Activated CD4-positive, alpha-beta T cell treated with anti-CD3 and anti-CD28 coated beads for 36 hours (primary cell): ENCODE measurements at regions not wholly inside any gene's neighbourhood (a gene's known extent, or its start where the extent isn't known, plus 50 kb on each side); places are given as distances from the start of the nearest gene placed in this dataset.
"Not testable (repeated sequence)": the region's sequence is repeated elsewhere in the genome, so short reads cannot be mapped to it uniquely, and the experiment has no call there.

ENCODE experiments used
- ATAC-seq: fragments of 200-7000 bp; cut with Tn5 transposase; one replicate; pipeline ENCODE4 v1.10.0; 2021; ENCODE audit warnings: mild to moderate bottlenecking, moderate library complexity
- CTCF ChIA-PET: fragments of 350-600 bp; sonication (Branson Sonifier 250); formaldehyde crosslinking; loops from one replicate; lab custom pipeline; 2021; ENCODE audit warnings: antibody characterized with exemption; lab: Charles Lee
- POLR2A ChIA-PET: fragments of 350-600 bp; sonication (Branson Sonifier 250); formaldehyde crosslinking; loops from one replicate; lab custom pipeline; 2021; ENCODE audit warnings: antibody characterized with exemption, inconsistent platforms; lab: Charles Lee
- DNase-seq: peaks from one replicate; pipeline ENCODE4 v3.0.0-alpha.2; 2020
- H3K27ac Mint-ChIP-seq: one replicate; pipeline ENCODE4 v1.8.0; 2021; ENCODE audit warnings: mixed read lengths
- H3K27me3 Mint-ChIP-seq: one replicate; pipeline ENCODE4 v1.8.0; 2021; ENCODE audit warnings: mixed read lengths
- H3K36me3 Mint-ChIP-seq: one replicate; pipeline ENCODE4 v1.8.0; 2021; ENCODE audit warnings: low read depth, mixed read lengths
- H3K4me1 Mint-ChIP-seq: one replicate; pipeline ENCODE4 v1.8.0; 2021; ENCODE audit warnings: mixed read lengths
- H3K4me3 Mint-ChIP-seq: one replicate; pipeline ENCODE4 v1.8.0; 2021; ENCODE audit warnings: mild to moderate bottlenecking, moderate library complexity, mixed read lengths
- H3K9me3 Mint-ChIP-seq: one replicate; pipeline ENCODE4 v1.8.0; 2021; ENCODE audit warnings: low read depth, mixed read lengths
- intact Hi-C, 2 experiments: fragments of 100-400 bp; cut with DNase I in 1 of 2; cut with micrococcal nuclease in 1 of 2; formaldehyde crosslinking; loops; one replicate each; pipeline versions ENCODE4 v1.14.2 to v1.15.1; 2022 to 2024; cut with DNase I, micrococcal nuclease

DNA sequence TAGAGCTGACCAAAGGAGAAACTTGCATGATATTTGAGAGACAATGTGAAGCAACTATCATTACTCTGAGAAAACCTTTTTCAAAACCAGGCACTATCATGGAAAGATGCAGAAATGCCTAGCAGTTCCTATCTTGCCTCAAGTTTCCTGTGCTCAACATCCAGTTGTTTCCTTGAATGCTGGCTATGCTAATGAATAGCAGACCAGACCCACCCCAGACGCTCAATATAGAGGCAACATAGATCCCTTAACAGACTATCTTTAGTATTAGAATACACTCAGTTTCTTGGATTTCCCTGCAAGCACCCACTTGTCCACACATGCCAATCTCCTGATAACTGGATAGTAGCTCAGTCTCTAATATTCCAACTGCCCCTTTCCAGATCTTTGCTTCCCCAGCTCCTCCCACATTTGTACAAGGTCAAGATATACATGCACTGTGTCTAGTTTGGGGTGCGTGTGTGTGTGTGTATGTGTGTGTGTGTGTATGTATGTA is 93.3 kb upstream of the PCSK5 start:
- no peaks in the 10 kb centered on the region for H3K4me1 Mint-ChIP-seq
- no peaks in the 10 kb centered on the region for H3K36me3 Mint-ChIP-seq
- POLR2A ChIA-PET, result no interaction called here
- H3K4me3 Mint-ChIP-seq, result no peak overlapping the region
- DNase-seq, result no peak
- no peak overlapping the region for H3K27ac Mint-ChIP-seq
- peaks cover 15% of the 10 kb centered on the region for H3K27me3 Mint-ChIP-seq
- CTCF ChIA-PET, result no interaction called here
- intact Hi-C loops, result no loop called here
- H3K9me3 Mint-ChIP-seq, result no peaks in the 10 kb centered on the region
- no peak for ATAC-seq

DNA sequence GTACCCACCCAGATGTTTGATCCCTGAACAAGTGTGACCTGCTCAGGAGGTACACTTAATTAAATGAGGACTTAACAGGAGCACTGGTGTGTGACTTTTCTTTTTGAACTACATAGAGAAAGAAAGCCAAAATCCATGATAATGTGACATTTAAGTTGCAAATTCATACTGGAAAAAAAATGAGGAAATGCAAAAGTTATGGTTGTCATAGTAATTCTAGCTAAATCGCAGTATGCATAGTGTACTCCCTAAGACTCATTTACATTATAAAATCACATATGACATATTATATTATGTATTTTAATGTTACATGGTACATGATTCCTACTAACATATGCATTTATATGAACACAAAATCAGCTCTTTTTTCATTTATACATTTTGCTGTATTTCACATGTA is 92.0 kb upstream of the PCSK5 start:
- intact Hi-C loops, result no loop called here
- POLR2A ChIA-PET, result no interaction called here
- Mint-ChIP-seq H3K9me3 (no peaks in the 10 kb centered on the region), H3K27me3 (peaks cover 15% of the 10 kb centered on the region), H3K4me3 (no peak overlapping the region), H3K27ac (no peak overlapping the region), H3K36me3 (no peaks in the 10 kb centered on the region), H3K4me1 (no peaks in the 10 kb centered on the region)
- ATAC-seq, result no peak
- CTCF ChIA-PET, result no interaction called here
- DNase-seq, result no peak

DNA sequence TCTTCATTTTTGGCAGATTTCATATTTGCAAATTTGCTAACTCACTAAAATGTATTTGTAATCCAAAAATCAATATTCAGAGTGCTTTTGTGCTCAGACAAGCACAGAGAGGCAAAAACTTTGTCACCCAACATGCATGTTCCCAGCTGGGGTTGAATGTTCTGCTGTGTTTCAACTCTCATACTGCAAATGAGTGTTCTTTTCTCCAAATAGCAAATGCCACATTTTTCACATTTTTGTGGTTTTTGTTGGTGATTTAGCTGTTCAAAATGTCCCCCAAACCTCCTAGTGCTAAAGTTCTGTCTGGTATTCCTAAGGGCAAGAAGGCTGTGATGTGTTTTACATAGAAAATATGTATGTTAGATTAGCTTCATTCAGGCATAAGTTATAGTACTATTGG is 87.3 kb upstream of the PCSK5 start:
- intact Hi-C loops, result no loop called here
- DNase-seq, result no peak
- POLR2A ChIA-PET, result no interaction called here
- H3K27me3 Mint-ChIP-seq, result peaks cover 5% of the 10 kb centered on the region
- CTCF ChIA-PET, result no interaction called here
- H3K4me3 Mint-ChIP-seq, result no peak overlapping the region
- no peak for ATAC-seq
- no peak overlapping the region for H3K27ac Mint-ChIP-seq
- no peaks in the 10 kb centered on the region for H3K9me3 Mint-ChIP-seq
- H3K4me1 Mint-ChIP-seq, result no peaks in the 10 kb centered on the region
- H3K36me3 Mint-ChIP-seq, result no peaks in the 10 kb centered on the region

DNA sequence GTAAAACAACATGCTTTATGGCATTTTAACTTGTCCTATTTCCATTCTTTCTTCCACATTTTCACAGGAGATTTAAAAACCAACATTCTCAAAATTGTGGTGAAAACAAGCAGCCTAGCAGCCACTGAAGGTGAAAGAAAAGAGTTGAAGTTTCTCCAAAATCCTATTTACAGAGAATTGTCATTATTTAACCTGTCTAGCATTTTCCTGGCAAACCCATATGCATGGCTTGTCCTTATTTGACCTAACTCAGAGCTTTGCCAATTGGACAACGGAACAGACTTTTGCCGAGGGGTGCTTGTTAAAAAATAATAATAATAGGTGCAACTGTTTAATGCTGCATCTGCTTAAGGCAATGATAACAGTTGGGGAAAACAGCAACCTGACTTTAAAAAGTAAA is 80.4 kb upstream of the PCSK5 start:
- Mint-ChIP-seq H3K9me3 (peaks cover 17% of the 10 kb centered on the region), H3K36me3 (no peaks in the 10 kb centered on the region), H3K27ac (no peak overlapping the region), H3K27me3 (peaks cover 2% of the 10 kb centered on the region), H3K4me3 (no peak overlapping the region), H3K4me1 (no peaks in the 10 kb centered on the region)
- ChIA-PET POLR2A (no interaction called here), CTCF (interaction anchor here (0.6 kb wide), 1 partner anchor 374 kb away, joined by 3 read pairs; no protein-coding TSS in a partner anchor)
- ATAC-seq, result no peak
- no peak for DNase-seq
- intact Hi-C loops, result no loop called here

DNA sequence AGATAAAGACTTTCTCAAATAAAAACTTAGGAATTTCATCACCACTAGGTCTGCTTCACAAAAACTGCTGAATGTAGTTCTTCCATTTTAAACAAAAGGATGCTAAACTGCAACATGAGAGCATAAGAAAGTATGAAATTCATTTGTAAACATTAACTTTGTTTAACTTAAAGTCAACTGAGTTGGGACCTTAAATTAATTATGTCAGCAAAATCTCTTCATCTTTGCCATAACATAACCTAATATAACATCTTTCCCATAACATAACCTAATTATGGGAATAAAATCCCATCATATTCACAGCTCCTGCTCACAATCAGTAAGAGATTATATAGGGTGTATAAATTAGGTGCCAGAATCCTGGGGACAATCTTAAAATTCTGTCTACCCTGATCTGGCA is 78.8 kb upstream of the PCSK5 start:
- Mint-ChIP-seq H3K4me1 (no peaks in the 10 kb centered on the region), H3K9me3 (peaks cover 17% of the 10 kb centered on the region), H3K4me3 (no peak overlapping the region), H3K27me3 (no peaks in the 10 kb centered on the region), H3K36me3 (no peaks in the 10 kb centered on the region), H3K27ac (no peak overlapping the region)
- POLR2A ChIA-PET, result no interaction called here
- CTCF ChIA-PET, result no interaction called here
- no peak for ATAC-seq
- DNase-seq, result no peak
- intact Hi-C loops, result no loop called here

DNA sequence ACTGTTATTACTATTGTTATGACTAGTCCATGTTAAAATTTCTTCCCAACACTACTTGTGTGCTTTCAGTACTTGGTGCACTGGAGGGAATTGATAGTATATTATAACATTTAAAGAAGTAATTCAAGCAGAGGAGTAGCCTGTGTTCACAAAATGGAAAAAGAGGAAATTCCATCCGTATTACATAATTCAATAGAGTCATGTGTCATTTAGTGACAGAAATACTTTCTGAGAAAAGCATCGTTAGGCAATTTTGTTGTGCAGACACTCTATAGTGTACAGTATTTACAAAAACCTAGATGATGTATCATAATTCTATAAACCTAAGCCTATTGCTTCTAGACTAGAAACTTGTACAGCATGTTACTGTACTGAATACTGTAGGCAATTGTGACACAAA is 78.3 kb upstream of the PCSK5 start:
- ATAC-seq (no peak), DNase-seq (no peak)
- CTCF ChIA-PET, result no interaction called here
- Mint-ChIP-seq H3K9me3 (peaks cover 17% of the 10 kb centered on the region), H3K27ac (no peak overlapping the region), H3K4me3 (no peak overlapping the region), H3K36me3 (no peaks in the 10 kb centered on the region), H3K27me3 (no peaks in the 10 kb centered on the region), H3K4me1 (no peaks in the 10 kb centered on the region)
- intact Hi-C loops, result no loop called here
- POLR2A ChIA-PET, result no interaction called here

DNA sequence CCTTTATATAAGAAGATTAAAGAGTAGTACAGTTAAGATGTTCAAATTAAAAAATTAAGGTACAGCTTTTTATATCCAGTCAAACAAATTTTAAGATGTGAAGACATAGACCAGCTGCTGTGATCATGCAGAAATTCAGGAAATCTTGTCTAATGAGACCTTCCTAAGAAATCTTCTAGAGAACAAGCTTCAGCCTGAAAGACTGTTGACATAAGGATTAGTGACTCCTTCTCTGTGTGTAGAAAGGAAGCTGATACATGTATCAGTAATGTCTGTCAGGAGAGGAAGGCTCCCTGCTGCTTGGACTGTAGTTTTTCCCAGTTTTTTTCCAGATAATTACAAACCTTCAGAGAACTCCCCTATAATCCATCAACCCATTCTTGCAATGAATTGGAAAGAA is 75.8 kb upstream of the PCSK5 start:
- Mint-ChIP-seq H3K9me3 (peaks cover 16% of the 10 kb centered on the region), H3K36me3 (no peaks in the 10 kb centered on the region), H3K4me1 (no peaks in the 10 kb centered on the region), H3K27me3 (no peaks in the 10 kb centered on the region), H3K27ac (no peak overlapping the region), H3K4me3 (no peak overlapping the region)
- DNase-seq (no peak), ATAC-seq (no peak)
- intact Hi-C loops, result no loop called here
- ChIA-PET POLR2A (no interaction called here), CTCF (no interaction called here)

DNA sequence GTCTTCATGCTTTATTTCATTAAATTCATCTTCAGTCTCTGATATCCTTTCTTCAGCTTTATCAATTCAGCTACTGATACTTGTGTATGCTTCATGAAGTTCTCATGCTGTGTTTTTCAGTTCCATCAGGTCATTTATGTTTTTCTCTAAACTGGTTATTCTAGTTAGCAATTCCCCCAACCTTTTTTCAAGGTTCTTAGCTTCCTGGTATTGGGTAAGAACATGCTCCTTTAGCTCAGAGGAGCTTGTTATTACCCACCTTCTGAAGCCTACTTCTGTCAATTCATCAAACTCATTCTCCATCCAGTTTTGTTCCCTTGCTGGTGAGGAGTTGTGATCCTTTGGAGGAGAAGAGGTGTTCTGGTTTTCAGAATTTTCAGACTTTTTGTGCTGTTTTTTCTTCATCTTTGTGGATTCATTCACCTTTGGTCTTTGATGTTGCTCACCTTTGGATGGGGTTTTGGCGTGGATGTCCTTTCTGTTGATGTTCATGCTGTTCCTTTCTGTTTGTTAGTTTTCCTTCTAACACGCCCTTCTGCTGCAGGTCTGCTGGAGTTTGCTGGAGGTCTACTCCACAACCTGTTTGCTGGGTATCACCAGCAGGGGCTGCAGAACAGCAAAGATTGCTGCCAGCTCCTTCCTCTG is 69.9 kb upstream of the PCSK5 start:
- H3K9me3 Mint-ChIP-seq, DNase-seq, H3K4me1 Mint-ChIP-seq, H3K27ac Mint-ChIP-seq, H3K4me3 Mint-ChIP-seq, CTCF ChIA-PET, POLR2A ChIA-PET, ATAC-seq, intact Hi-C loops, H3K36me3 Mint-ChIP-seq: not testable (repeated sequence)
- H3K27me3 Mint-ChIP-seq, result peaks cover 16% of the 10 kb centered on the region

DNA sequence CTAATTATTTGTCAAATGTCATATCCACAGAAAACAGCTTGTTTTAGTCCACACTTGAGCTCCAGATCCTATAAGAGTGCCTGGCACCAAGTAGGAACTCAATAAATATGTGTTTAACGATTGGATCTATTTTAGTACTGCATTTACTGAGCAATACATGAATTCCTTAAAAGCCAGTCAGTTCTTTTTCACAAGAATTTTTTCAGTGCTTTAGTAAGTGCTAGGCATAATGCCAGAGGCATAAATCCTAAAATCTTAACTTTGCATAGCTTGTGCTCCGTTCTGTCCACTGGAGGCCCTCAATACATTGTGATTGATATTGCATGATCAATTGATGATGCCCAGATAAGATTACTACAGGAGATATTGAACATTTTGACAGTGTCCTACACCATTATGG is 67.3 kb upstream of the PCSK5 start:
- no peaks in the 10 kb centered on the region for H3K36me3 Mint-ChIP-seq
- no peaks in the 10 kb centered on the region for H3K9me3 Mint-ChIP-seq
- intact Hi-C loops, result no loop called here
- CTCF ChIA-PET, result interaction anchor here (1.0 kb wide), 1 partner anchor 42 kb away, joined by 3 read pairs; no protein-coding TSS in a partner anchor
- no peaks in the 10 kb centered on the region for H3K4me1 Mint-ChIP-seq
- H3K27me3 Mint-ChIP-seq, result peaks cover 22% of the 10 kb centered on the region
- POLR2A ChIA-PET, result no interaction called here
- no peak overlapping the region for H3K4me3 Mint-ChIP-seq
- no peak for DNase-seq
- no peak overlapping the region for H3K27ac Mint-ChIP-seq
- ATAC-seq, result no peak

DNA sequence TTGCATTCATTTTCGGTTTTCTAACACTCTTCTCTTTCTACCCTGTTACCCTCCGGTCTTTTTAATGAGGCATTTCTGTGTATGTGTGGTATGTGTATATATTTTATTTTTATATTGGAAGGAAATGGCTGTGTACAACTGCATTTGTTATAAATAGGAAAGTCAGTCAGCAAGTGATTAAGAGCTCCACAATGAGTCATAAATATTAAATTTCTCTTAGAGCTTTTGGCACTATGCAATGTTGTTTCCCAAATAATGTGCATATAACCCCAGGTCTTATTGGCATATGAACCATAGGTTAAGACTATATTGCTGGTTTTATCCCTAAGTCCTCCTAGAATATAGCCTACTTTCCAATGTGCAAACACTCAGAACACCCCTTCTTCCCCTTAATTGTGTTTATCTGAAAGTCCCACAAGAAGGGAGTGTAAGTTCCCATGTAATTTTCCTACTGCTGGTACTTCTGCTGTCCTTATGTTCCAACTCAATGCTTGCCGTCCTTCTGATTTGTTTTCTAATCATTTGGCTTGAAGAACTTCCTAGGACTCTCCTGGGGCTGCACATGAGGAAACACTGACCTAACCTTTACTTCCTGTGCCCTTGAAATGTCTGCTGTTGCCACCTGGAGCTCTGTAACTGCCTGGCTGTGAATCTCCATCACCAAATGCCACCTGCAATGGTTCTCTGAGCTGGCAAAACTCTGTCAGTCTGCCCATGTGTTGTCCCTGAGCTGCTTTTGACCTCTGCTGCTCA is 65.5 kb upstream of the PCSK5 start:
- Mint-ChIP-seq H3K9me3 (no peaks in the 10 kb centered on the region), H3K27ac (no peak overlapping the region), H3K27me3 (peaks cover 24% of the 10 kb centered on the region), H3K4me3 (no peak overlapping the region), H3K36me3 (no peaks in the 10 kb centered on the region), H3K4me1 (no peaks in the 10 kb centered on the region)
- intact Hi-C loops, result no loop called here
- DNase-seq (no peak), ATAC-seq (no peak)
- ChIA-PET POLR2A (no interaction called here), CTCF (no interaction called here)

DNA sequence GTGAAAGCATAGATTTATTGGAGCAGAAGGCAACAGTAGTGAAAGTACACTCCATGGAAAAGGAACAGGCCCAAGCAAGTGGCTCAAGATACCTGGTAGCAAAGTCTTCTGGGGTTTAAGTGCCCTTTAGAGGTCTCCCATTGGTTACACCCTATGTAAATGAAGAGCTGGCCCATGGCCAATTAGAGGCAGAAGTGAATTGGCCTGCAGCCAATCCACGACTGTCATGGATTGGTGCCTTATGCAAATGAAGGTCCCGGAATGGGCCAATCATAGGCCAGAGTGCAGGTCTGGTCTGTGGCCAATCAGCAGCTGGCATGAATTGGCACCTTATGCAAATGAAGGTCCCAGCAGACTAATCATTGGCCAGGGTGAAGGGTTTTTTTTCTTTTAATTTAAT is 64.2 kb upstream of the PCSK5 start:
- POLR2A ChIA-PET, result no interaction called here
- CTCF ChIA-PET, result no interaction called here
- no peak overlapping the region for H3K4me3 Mint-ChIP-seq
- H3K4me1 Mint-ChIP-seq, result no peaks in the 10 kb centered on the region
- DNase-seq, result no peak
- H3K36me3 Mint-ChIP-seq, result no peaks in the 10 kb centered on the region
- intact Hi-C loops, result no loop called here
- no peak for ATAC-seq
- no peaks in the 10 kb centered on the region for H3K9me3 Mint-ChIP-seq
- peaks cover 18% of the 10 kb centered on the region for H3K27me3 Mint-ChIP-seq
- no peak overlapping the region for H3K27ac Mint-ChIP-seq

DNA sequence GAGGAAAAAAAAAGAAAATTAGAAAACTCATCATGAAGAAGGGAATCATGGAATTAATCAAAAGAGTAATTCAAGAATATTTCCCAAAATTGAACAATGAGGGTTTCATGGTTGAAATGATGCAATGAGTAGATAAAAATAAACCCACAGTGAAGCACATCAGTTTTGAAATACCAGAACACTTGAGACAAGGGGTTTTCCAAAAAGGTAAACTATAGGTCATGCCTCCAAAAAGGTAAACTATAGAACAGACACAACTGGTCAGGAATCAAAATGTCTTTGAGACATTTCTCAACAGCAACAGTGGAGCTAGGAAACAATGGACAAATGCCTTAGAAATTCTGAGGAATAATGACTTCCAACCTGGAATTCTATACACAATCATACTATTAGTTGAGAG is 60.2 kb upstream of the PCSK5 start:
- intact Hi-C loops, result no loop called here
- Mint-ChIP-seq H3K27ac (no peak overlapping the region), H3K36me3 (no peaks in the 10 kb centered on the region), H3K27me3 (peaks cover 8% of the 10 kb centered on the region), H3K9me3 (no peaks in the 10 kb centered on the region), H3K4me3 (no peak overlapping the region), H3K4me1 (no peaks in the 10 kb centered on the region)
- ATAC-seq (no peak), DNase-seq (no peak)
- CTCF ChIA-PET, result no interaction called here
- POLR2A ChIA-PET, result no interaction called here
